A673 (cell line): ENCODE measurements at regions not wholly inside any gene's neighbourhood (a gene's known extent, or its start where the extent isn't known, plus 50 kb on each side); places are given as distances from the start of the nearest gene placed in this dataset.

Source experiments
- CTCF ChIP-seq: fragments of 300-800, 200-600 bp; sonication (generic); conservative IDR thresholded peaks from 2 replicates; pipeline ENCODE4 v1.5.1; 2017; ENCODE audit warnings: low read depth, mild to moderate bottlenecking, antibody characterized with exemption, low read length, moderate library complexity, mixed read lengths
- EZH2 ChIP-seq: fragments of 200-600 bp; sonication (generic); IDR thresholded peaks from 2 replicates; pipeline ENCODE4 v1.6.1; 2017; ENCODE audit warnings: borderline replicate concordance, low read depth, mild to moderate bottlenecking, mixed read lengths, antibody characterized with exemption, low read length; ENCODE audit not compliant: poor library complexity, severe bottlenecking

- TF ChIP-seq EZH2 (no peak), CTCF (no peak)
Observed at GRCh38 chr18:31255953-31256352, 62.0 kb upstream of the DSG1 start.
